ENCODE measurements at regions not wholly inside any gene's neighbourhood (a gene's known extent, or its start where the extent isn't known, plus 50 kb on each side); places are given as distances from the start of the nearest gene placed in this dataset.

GRCh38 chrX:128699716-128700285, 647.6 kb upstream of the ACTRT1 start:
- TF ChIP-seq CTCF (conservative IDR thresholded peaks at IDR 0.05; ENCODE audit: low read depth, low read length) (no peak), EZH2 (IDR thresholded peaks at IDR 0.05; ENCODE audit: borderline replicate concordance, low read depth, low read length, poor library complexity, severe bottlenecking) (no peak)
